SU-DHL-6 (cell line): ENCODE measurements at regions not wholly inside any gene's neighbourhood (a gene's known extent, or its start where the extent isn't known, plus 50 kb on each side); places are given as distances from the start of the nearest gene placed in this dataset.
"Not testable (repeated sequence)": the region's sequence is repeated elsewhere in the genome, so short reads cannot be mapped to it uniquely, and the experiment has no call there.

Source experiments
- H2AFZ ChIP-seq: fragments of 200-600 bp; sonication (generic); 2 replicates; pipeline ENCODE4 v1.6.1; 2014; ENCODE audit warnings: low read depth, mild to moderate bottlenecking, moderate library complexity, mixed read lengths, antibody characterized with exemption, low read length; ENCODE audit not compliant: severe bottlenecking
- H3F3A ChIP-seq: fragments of 200-600 bp; shearing (Covaris generic); 2 replicates; pipeline ENCODE4 v1.6.0; 2016; ENCODE audit warnings: antibody characterized with exemption, mild to moderate bottlenecking; ENCODE audit not compliant: insufficient read depth
- H3K27ac ChIP-seq: fragments of 200-600 bp; sonication (generic); 2 replicates; pipeline ENCODE4 v1.5.1; 2016; ENCODE audit warnings: low read depth, mild to moderate bottlenecking, low read length, moderate library complexity, mixed read lengths
- H3K27me3 ChIP-seq: fragments of 200-600 bp; sonication (generic), shearing (Covaris generic); 2 replicates; pipeline ENCODE4 v1.6.0; 2014; ENCODE audit warnings: mild to moderate bottlenecking, low read length
- H3K36me3 ChIP-seq: fragments of 200-600 bp; sonication (generic); 2 replicates; pipeline ENCODE4 v1.6.1; 2014; ENCODE audit warnings: mild to moderate bottlenecking, low read length, mixed read lengths
- H3K4me2 ChIP-seq: fragments of 300-600, 200-600 bp; shearing (Covaris generic), sonication (generic); 2 replicates; pipeline ENCODE4 v1.6.0; 2014; ENCODE audit warnings: low read length, low read depth, mild to moderate bottlenecking; ENCODE audit not compliant: poor library complexity, severe bottlenecking
- H3K4me3 ChIP-seq: fragments of 200-600 bp; sonication (generic); 2 replicates; pipeline ENCODE4 v1.5.1; 2014; ENCODE audit warnings: antibody characterized with exemption, low read length, mild to moderate bottlenecking, mixed read lengths; ENCODE audit not compliant: insufficient read depth, poor library complexity, severe bottlenecking
- H3K79me2 ChIP-seq: fragments of 200-600 bp; sonication (generic); 2 replicates; pipeline ENCODE4 v1.6.1; 2014; ENCODE audit warnings: mild to moderate bottlenecking, low read length, moderate library complexity; ENCODE audit not compliant: insufficient read depth
- H3K9ac ChIP-seq: fragments of 200-600 bp; sonication (generic); 2 replicates; pipeline ENCODE4 v1.7.0; 2014; ENCODE audit warnings: mild to moderate bottlenecking, low read length
- H3K9me2 ChIP-seq: fragments of 200-600 bp; sonication (generic); replicated peaks from 2 replicates; pipeline ENCODE4 v1.6.1; 2014; ENCODE audit warnings: low read length; ENCODE audit not compliant: insufficient read depth
- H3K9me3 ChIP-seq: fragments of 200-600 bp; sonication (generic); 2 replicates; pipeline ENCODE4 v1.6.1; 2014; ENCODE audit warnings: low read length, mixed read lengths; ENCODE audit not compliant: insufficient read depth
- H4K20me1 ChIP-seq: fragments of 200-600 bp; sonication (generic); 2 replicates; pipeline ENCODE4 v1.6.1; 2014; ENCODE audit warnings: low read depth, mild to moderate bottlenecking, antibody characterized with exemption, low read length, moderate library complexity, mixed read lengths
- CTCF ChIP-seq: fragments of 200-600 bp; sonication (generic); IDR thresholded peaks from one replicate; pipeline ENCODE4 v1.5.1; 2017; ENCODE audit warnings: antibody characterized with exemption, mild to moderate bottlenecking, low read length, moderate library complexity; ENCODE audit not compliant: insufficient read depth, poor library complexity, severe bottlenecking
- EZH2phosphoT487 ChIP-seq: fragments of 200-600 bp; sonication (generic), shearing (Covaris generic); conservative IDR thresholded peaks from 2 replicates; pipeline ENCODE4 v1.6.1; 2018; ENCODE audit warnings: mild to moderate bottlenecking, antibody characterized with exemption, low read length, moderate library complexity, mixed read lengths

GRCh38 chr3:160049988-160050387 is 61.4 kb downstream of the IL12A start:
- H3K9me3 ChIP-seq, result no peaks in the 10 kb centered on the region
- TF ChIP-seq EZH2phosphoT487 (no peak), CTCF (no peak)

GRCh38 chr3:160052385-160053047 is 63.9 kb downstream of the IL12A start:
- H2AFZ ChIP-seq, result no peak overlapping the region
- no peaks in the 10 kb centered on the region for H4K20me1 ChIP-seq
- no peaks in the 10 kb centered on the region for H3K9me3 ChIP-seq
- H3K27ac ChIP-seq, result no peak overlapping the region
- no peak overlapping the region for H3K4me3 ChIP-seq
- TF ChIP-seq EZH2phosphoT487, result no peak
- TF ChIP-seq CTCF, result no peak
- H3K4me2 ChIP-seq, result no peak overlapping the region
- no peaks in the 10 kb centered on the region for H3K9me2 ChIP-seq
- no peaks in the 10 kb centered on the region for H3K79me2 ChIP-seq
- no peaks in the 10 kb centered on the region for H3K36me3 ChIP-seq
- no peaks in the 10 kb centered on the region for H3F3A ChIP-seq
- no peak overlapping the region for H3K9ac ChIP-seq
- no peaks in the 10 kb centered on the region for H3K27me3 ChIP-seq

More at GRCh38 chr3:160049988-160050387, 61.4 kb downstream of the IL12A start:
- no peaks in the 10 kb centered on the region for H3K27me3 ChIP-seq
- H3F3A ChIP-seq, result no peaks in the 10 kb centered on the region
- H3K4me3 ChIP-seq, result no peak overlapping the region
- no peak overlapping the region for H3K4me2 ChIP-seq
- H3K9me2 ChIP-seq, result no peaks in the 10 kb centered on the region
- no peak overlapping the region for H2AFZ ChIP-seq
- no peaks in the 10 kb centered on the region for H4K20me1 ChIP-seq
- no peak overlapping the region for H3K9ac ChIP-seq
- no peaks in the 10 kb centered on the region for H3K79me2 ChIP-seq
- no peaks in the 10 kb centered on the region for H3K36me3 ChIP-seq
- no peak overlapping the region for H3K27ac ChIP-seq

GRCh38 chr3:160053048-160053391 is 64.4 kb downstream of the IL12A start:
- no peak overlapping the region for H2AFZ ChIP-seq
- no peaks in the 10 kb centered on the region for H3F3A ChIP-seq
- no peak overlapping the region for H3K4me3 ChIP-seq
- H3K27ac ChIP-seq, result no peak overlapping the region
- H3K27me3 ChIP-seq, result no peaks in the 10 kb centered on the region
- H3K9ac ChIP-seq, result no peak overlapping the region
- no peaks in the 10 kb centered on the region for H3K79me2 ChIP-seq
- H3K9me2 ChIP-seq, result no peaks in the 10 kb centered on the region
- no peaks in the 10 kb centered on the region for H3K9me3 ChIP-seq
- H3K36me3 ChIP-seq, result no peaks in the 10 kb centered on the region
- no peak for TF ChIP-seq EZH2phosphoT487
- TF ChIP-seq CTCF, result no peak
- no peaks in the 10 kb centered on the region for H4K20me1 ChIP-seq
- H3K4me2 ChIP-seq, result no peak overlapping the region

- not testable (repeated sequence) for H3K9me3 ChIP-seq, H3K27ac ChIP-seq, H2AFZ ChIP-seq, H3K4me3 ChIP-seq, H3K27me3 ChIP-seq, H3F3A ChIP-seq, H4K20me1 ChIP-seq, H3K79me2 ChIP-seq, H3K4me2 ChIP-seq, H3K9me2 ChIP-seq, H3K36me3 ChIP-seq, H3K9ac ChIP-seq
These were observed 66.2 kb downstream of the IL12A start for GRCh38 chr3:160054862-160055261.
